Stimulated activated CD8-positive, alpha-beta memory T cell treated with anti-CD3 and anti-CD28 coated beads, Interleukin-15, amount 100 ng/mL, for 4 hours (primary cell): ENCODE measurements at regions not wholly inside any gene's neighbourhood (a gene's known extent, or its start where the extent isn't known, plus 50 kb on each side); places are given as distances from the start of the nearest gene placed in this dataset.

Experiments
- DNase-seq, 2 donors: peaks; one replicate each; pipeline ENCODE4 v3.0.0-alpha.2; 2020; ENCODE audit warnings: low read depth in 2 of 2

- no peak for DNase-seq
Measured at GRCh38 chr5:174311121-174311520, 265.6 kb downstream of the NSG2 start.

DNA sequence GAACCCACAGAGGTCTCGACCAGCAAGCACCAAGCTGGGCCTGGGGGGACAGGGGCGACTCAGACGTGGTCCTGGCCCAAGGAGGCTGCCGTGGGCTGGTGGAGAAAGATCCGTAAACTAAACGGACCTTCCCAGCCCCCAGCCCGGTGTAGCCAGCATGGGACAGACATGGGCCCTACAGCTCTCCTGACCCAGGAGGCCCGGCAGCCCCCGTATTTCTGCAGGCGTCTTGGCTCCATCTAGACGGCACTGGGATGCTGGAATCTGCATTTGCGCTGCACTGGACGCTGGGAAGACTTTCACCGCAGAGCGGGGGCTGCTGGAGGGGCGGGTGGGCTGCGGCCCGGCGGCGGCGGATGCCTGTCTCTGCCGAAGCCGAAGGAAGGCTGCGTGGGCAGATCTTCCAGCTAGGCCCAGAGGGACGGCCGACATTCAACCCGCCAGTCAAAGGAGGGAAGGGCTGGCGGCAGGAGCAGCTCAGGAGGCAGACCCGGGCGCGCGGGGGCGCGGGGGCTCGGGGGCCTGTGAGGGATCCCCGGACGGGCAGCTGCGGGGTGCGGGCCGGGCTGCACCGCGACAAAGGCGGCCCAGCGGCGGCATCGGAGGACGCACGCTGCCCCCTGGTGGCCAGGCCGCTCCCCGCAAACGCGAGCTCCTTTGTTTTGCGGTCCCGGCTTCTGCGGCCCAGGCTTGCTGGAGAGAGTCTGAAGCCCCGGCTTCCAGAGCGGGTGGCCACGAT lies 266.2 kb downstream of the NSG2 start:
- DNase-seq = peak in 1 of 2 donors; percentile 10

- DNase-seq = no peak
Measured at GRCh38 chr5:174312270-174312617, 266.7 kb downstream of the NSG2 start.

DNA sequence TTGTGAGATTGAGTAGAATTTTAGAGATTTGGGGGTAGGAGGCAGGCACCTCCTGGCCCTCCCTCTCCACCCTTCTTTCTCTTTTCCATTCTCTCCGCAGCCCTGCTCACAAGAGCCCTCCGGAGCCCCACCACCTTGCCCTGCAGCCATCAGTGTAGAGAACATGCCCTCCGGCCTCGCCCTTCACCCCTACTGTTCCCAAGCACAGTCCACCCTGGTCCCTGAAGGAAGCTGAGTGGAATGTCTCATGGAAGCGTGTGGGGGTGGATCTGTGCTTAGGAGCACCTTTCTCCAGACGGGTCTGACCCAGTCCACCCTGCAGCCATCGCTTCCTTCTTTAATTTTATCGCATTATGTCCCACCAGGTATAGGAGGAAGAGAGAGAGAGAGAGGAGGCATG lies 267.1 kb downstream of the NSG2 start:
- DNase-seq = no peak

- DNase-seq = no peak
Measured at GRCh38 chr5:174313615-174314014, 268.1 kb downstream of the NSG2 start.

DNA sequence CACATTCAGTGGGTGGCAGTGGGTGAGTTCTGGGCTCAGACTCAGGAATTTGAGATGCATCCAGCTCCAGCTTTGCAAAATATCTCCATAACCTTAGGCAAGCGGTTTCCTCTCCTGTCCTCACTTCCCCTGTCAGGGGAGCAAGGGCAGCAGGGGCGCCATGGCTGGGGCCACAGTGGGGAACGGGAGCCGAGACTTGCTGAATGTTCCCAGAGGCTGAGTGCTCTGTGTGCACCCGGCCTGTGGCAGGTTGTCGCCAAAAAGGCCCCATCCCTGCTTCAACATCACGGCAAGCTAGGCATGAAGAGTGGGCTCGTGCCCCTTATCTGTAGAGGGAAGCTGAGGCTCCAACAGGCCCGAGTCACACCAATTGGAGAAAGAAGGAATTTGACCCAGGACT lies 268.8 kb downstream of the NSG2 start:
- no peak for DNase-seq

DNA sequence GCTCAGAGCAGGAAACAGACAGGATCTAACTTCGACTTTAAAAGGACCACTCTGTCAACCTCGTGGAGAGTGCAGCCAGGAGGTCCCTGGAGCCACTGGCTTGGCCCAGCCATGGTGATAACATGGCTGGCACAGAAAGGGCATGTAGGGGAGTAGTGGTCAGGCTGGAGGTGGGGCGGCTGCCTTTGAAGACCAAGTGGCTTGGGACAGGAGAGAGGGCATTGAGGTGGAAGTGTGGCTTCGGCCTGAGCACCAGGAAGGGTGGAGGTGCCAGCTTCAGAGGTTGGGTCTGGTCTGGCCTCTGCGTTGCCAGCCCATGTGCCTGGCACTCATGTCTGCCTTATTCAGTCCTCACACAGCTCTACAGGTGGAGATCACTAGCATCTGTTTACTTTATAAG lies 270.0 kb downstream of the NSG2 start:
- DNase-seq = no peak

- DNase-seq = no peak
Measured at GRCh38 chr5:174315871-174316270, 270.4 kb downstream of the NSG2 start.

GRCh38 chr5:174316326-174316725 lies 270.8 kb downstream of the NSG2 start:
- no peak for DNase-seq

GRCh38 chr5:174317256-174317894 lies 271.9 kb downstream of the NSG2 start:
- no peak for DNase-seq

DNA sequence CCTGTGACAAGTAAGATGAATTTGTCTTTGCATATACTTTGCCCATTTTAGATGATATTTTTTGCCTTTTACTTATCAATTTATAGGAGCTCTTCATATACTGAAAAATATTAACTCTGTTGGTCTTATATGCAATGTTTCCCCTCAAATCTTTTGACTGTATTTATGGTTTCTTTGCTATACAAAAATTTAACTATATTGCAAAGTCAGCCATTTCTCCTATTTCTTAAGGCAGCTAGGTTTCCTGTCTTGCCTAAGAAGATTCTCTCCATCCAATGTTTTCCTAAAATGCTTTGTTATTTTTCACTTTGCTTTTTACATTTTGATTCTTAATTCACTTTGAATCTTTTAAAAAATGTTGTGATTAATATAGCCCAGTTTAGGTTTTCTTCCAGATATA lies 273.1 kb downstream of the NSG2 start:
- DNase-seq = no peak

DNA sequence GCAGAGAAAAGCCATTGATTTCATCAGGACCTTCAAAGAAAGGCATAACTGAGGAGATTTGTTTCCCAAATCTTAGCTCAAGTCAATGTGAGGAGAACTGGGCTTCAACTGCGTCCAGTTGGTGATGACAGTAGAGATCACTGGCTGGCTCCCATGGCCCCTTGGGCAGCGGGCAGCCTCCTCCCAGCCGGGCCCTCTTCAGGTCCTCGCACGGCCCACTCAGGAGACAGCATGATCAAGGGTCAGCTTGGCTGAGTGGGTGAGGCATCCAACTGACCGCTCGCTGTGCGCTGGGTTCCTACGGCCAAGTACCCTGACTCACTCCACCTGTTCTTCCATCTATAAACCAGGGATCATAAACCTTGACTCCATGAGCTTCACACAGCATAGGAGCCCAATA lies 274.0 kb downstream of the NSG2 start:
- DNase-seq = no peak

GRCh38 chr5:174320051-174320450 lies 274.5 kb downstream of the NSG2 start:
- DNase-seq = no peak

DNA sequence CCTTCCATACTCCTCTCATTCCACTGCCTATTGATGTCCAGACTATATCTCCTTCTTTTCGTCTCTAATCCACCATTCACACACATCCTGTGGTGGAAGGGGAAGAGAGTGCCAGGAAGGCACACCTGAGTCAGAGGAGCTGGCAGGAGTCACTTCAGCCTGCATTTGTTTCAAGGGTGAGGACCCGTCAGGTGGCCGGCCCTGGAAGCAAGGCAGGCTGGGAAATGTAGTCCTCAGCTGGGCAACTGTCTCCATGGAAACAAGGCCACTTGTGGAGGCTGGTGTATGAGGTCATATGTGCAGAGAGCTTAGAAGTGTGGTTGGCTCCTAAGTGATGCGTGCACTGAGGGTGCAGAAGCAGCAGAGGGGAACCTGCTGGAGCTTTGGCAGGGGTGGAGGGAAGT lies 278.4 kb downstream of the NSG2 start:
- DNase-seq = no peak

DNA sequence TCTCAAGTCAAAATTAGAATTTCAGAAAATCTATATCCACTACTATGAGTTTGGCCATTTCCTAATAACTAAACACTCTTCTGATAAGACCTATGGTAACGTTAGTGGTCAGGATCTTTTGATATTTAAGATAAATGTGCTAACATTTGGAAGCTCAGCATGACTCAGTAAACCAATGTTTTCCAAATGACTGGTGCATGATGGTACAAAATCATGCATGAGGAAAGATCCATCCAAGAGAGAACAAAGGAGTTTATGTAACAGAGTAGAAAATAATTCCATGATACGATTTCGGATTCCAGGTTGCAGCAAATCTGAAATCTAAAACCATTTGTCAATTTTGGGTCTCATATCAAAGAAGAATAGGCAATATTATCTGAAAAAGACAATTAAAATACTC lies 279.2 kb downstream of the NSG2 start:
- no peak for DNase-seq

DNA sequence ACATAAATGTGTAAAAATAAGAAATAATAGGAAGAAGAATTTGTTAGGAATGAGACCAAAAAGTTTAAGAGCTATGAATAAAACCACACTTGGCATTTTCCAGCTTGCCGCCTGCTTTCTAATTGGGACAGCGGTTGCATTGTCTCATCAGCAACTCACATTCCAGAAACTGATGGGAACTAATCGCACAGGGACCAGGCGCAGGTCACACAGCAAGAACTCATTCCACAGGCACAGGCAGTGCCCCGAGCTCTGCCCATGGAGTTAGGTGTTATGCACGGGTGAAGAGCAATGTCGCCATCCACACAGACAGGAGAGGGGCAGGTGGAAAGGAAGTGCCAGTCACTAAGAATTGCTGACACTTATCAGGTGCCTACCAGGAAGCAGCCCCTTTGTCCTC lies 279.9 kb downstream of the NSG2 start:
- DNase-seq = no peak

DNA sequence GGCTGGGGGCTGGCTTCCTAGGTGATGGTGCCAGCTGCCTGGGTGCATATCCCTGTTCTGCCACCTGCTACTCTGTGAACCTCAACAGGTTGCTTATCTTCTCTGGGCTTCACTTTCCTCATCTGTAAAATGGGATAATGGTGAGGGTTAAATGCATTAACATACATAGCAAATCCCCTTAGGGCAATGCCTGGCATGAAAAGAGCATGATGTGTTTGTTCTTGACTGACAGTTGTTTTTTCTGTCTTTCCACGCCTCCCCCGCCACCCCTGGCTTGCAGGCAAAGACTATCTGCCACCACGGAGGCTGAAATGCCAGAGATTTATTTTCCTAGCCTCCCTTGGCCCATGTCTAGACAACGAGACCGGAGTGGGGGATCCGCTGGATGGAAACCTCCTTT lies 280.5 kb downstream of the NSG2 start:
- DNase-seq = no peak

DNA sequence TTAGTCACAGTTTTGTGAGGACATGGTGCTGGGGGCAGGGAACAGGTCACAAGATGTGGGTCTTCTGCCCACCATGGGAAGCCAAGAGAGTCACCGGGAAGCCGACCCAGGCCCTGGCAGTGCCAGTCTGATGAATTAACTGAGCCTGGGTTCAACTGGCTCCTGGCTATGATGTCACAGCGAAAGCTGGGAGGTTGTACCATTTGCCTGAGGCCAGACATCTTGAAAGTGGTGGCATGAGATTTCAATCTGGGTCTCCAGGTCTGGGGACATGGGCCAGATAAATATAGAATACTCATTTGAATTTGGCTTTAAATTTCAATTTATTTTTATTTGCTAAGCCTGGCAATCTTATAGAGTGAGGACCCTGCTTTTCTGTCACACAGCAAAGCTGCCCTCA lies 280.9 kb downstream of the NSG2 start:
- no peak for DNase-seq

GRCh38 chr5:174327317-174327864 lies 281.9 kb downstream of the NSG2 start:
- no peak for DNase-seq

DNA sequence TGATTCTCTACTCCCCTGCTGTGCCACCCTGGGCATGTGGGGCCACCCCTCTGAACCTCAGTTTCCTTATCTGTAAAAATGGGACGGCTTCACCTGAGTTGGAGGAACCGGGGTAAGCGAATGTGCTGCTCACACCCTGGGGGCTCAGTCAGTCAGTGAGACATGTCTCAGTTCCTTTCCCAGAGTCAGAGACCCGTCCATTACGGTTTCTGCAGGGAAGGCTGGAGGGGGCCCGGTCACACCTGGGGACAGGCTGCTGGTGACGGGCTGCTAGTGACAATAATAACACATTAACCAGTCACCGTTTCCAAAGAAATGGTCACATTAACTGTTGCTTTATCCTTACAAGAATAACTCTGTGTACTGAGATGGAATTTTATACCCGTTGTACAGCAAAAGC lies 282.4 kb downstream of the NSG2 start:
- no peak for DNase-seq

GRCh38 chr5:174328631-174329299 lies 283.3 kb downstream of the NSG2 start:
- no peak for DNase-seq

GRCh38 chr5:174329738-174330137 lies 284.2 kb downstream of the NSG2 start:
- DNase-seq = no peak
